ENCODE measurements at regions not wholly inside any gene's neighbourhood (a gene's known extent, or its start where the extent isn't known, plus 50 kb on each side); places are given as distances from the start of the nearest gene placed in this dataset.

GRCh38 chr2:64760128-64760527, 106.4 kb upstream of the SERTAD2 start:
- Histone ChIP-seq H3K9me2 (ENCODE audit: insufficient read depth) (no peaks in the 10 kb centered on the region), H3K9ac (no peak overlapping the region), H3K27me3 (replicated peaks; ENCODE audit: insufficient read depth) (no peaks in the 10 kb centered on the region), H3K4me2 (ENCODE audit: unreplicated experiment) (no peak overlapping the region), H2AFZ (no peak overlapping the region), H3K27ac (no peak overlapping the region), H3F3A (ENCODE audit: insufficient read depth) (no peaks in the 10 kb centered on the region), H3K9me3 (ENCODE audit: low read depth) (no peaks in the 10 kb centered on the region), H3K79me2 (ENCODE audit: insufficient read depth) (no peaks in the 10 kb centered on the region), H3K4me1 (ENCODE audit: insufficient read depth) (no peaks in the 10 kb centered on the region), H3K36me3 (ENCODE audit: low read depth) (no peaks in the 10 kb centered on the region), H3K4me3 (no peak overlapping the region), H4K20me1 (ENCODE audit: insufficient read depth) (no peaks in the 10 kb centered on the region)
- in situ Hi-C loops (cut with MboI): no loop called here
- TF ChIP-seq EZH2phosphoT487 (IDR thresholded peaks at IDR 0.05; ENCODE audit: insufficient read depth, low read depth) (no peak), EZH2 (IDR thresholded peaks at IDR 0.05; ENCODE audit: insufficient read depth, poor library complexity, severe bottlenecking) (no peak)
- WGBS, 2 experiments (ENCODE audit: low coverage in 1 of 2, low lambda C conversion rate in 2 of 2, missing lambda C conversion rate in 2 of 2): 95 to 97% methylated on average over 5 of the region's 5 CpGs
- DNase-seq: no peak

- WGBS, 2 experiments (ENCODE audit: low coverage in 1 of 2, low lambda C conversion rate in 2 of 2, missing lambda C conversion rate in 2 of 2): 78 to 84% methylated on average over 4 of the region's 4 CpGs
- Histone ChIP-seq H3K9ac (no peak overlapping the region), H3K9me3 (ENCODE audit: low read depth) (no peaks in the 10 kb centered on the region)
These were observed 108.7 kb upstream of the SERTAD2 start for GRCh38 chr2:64762301-64762997.

GRCh38 chr2:64763126-64763525, 109.4 kb upstream of the SERTAD2 start:
- no peaks in the 10 kb centered on the region for H3K9me2 ChIP-seq (ENCODE audit: insufficient read depth)
- H2AFZ ChIP-seq: 0 out of 2 replicates have a peak overlapping the region, but pooled peaks have one; percentile 22
- no peak overlapping the region for H3K4me3 ChIP-seq
- peaks cover 12% of the 10 kb centered on the region for H3F3A ChIP-seq (ENCODE audit: insufficient read depth)
- H3K4me2 ChIP-seq (ENCODE audit: unreplicated experiment): no peak overlapping the region
- H3K27ac ChIP-seq: no peak overlapping the region
- no peak overlapping the region for H3K9ac ChIP-seq
- DNase-seq: no peak
- H4K20me1 ChIP-seq (ENCODE audit: insufficient read depth): no peaks in the 10 kb centered on the region
- no peaks in the 10 kb centered on the region for H3K9me3 ChIP-seq (ENCODE audit: low read depth)
- in situ Hi-C loops (cut with MboI): no loop called here
- 94 to 100% methylated on average over 1 of the region's 1 CpG for WGBS, 2 experiments (ENCODE audit: low coverage in 1 of 2, low lambda C conversion rate in 2 of 2, missing lambda C conversion rate in 2 of 2)
- TF ChIP-seq EZH2 (IDR thresholded peaks at IDR 0.05; ENCODE audit: insufficient read depth, poor library complexity, severe bottlenecking) (no peak), EZH2phosphoT487 (IDR thresholded peaks at IDR 0.05; ENCODE audit: insufficient read depth, low read depth) (no peak)
- no peaks in the 10 kb centered on the region for H3K27me3 ChIP-seq (replicated peaks; ENCODE audit: insufficient read depth)
- H3K79me2 ChIP-seq (ENCODE audit: insufficient read depth): no peaks in the 10 kb centered on the region
- H3K36me3 ChIP-seq (ENCODE audit: low read depth): no peaks in the 10 kb centered on the region
- H3K4me1 ChIP-seq (ENCODE audit: insufficient read depth): peaks cover 13% of the 10 kb centered on the region

More at GRCh38 chr2:64762301-64762997, 108.7 kb upstream of the SERTAD2 start:
- H3K9me2 ChIP-seq (ENCODE audit: insufficient read depth): no peaks in the 10 kb centered on the region
- H3K4me1 ChIP-seq (ENCODE audit: insufficient read depth): peaks cover 13% of the 10 kb centered on the region
- no peak for TF ChIP-seq EZH2 (IDR thresholded peaks at IDR 0.05; ENCODE audit: insufficient read depth, poor library complexity, severe bottlenecking)
- TF ChIP-seq EZH2phosphoT487 (IDR thresholded peaks at IDR 0.05; ENCODE audit: insufficient read depth, low read depth): no peak
- H4K20me1 ChIP-seq (ENCODE audit: insufficient read depth): no peaks in the 10 kb centered on the region
- no peak for DNase-seq
- no peaks in the 10 kb centered on the region for H3K36me3 ChIP-seq (ENCODE audit: low read depth)
- peaks cover 11% of the 10 kb centered on the region for H3F3A ChIP-seq (ENCODE audit: insufficient read depth)
- in situ Hi-C loops (cut with MboI): no loop called here
- no peak overlapping the region for H3K4me2 ChIP-seq (ENCODE audit: unreplicated experiment)
- H3K79me2 ChIP-seq (ENCODE audit: insufficient read depth): no peaks in the 10 kb centered on the region
- no peaks in the 10 kb centered on the region for H3K27me3 ChIP-seq (replicated peaks; ENCODE audit: insufficient read depth)
- no peak overlapping the region for H3K27ac ChIP-seq
- H2AFZ ChIP-seq: 0 out of 2 replicates have a peak overlapping the region, but pooled peaks have one; percentile 22
- H3K4me3 ChIP-seq: no peak overlapping the region

- 99% methylated on average over 4 of the region's 4 CpGs for WGBS, 2 experiments (ENCODE audit: low coverage in 1 of 2, low lambda C conversion rate in 2 of 2, missing lambda C conversion rate in 2 of 2)
- no peaks in the 10 kb centered on the region for H3K27me3 ChIP-seq (replicated peaks; ENCODE audit: insufficient read depth)
These were observed 111.6 kb upstream of the SERTAD2 start for GRCh38 chr2:64765160-64765805.

More at GRCh38 chr2:64765160-64765805, 111.6 kb upstream of the SERTAD2 start:
- Histone ChIP-seq H3K4me2 (ENCODE audit: unreplicated experiment) (no peak overlapping the region), H2AFZ (0 out of 2 replicates have a peak overlapping the region, but pooled peaks have one; percentile 23), H3K9me3 (ENCODE audit: low read depth) (no peaks in the 10 kb centered on the region), H3K4me3 (no peak overlapping the region), H3K79me2 (ENCODE audit: insufficient read depth) (no peaks in the 10 kb centered on the region), H3K9ac (no peak overlapping the region), H3K27ac (no peak overlapping the region), H3F3A (ENCODE audit: insufficient read depth) (peaks cover 22% of the 10 kb centered on the region), H3K9me2 (ENCODE audit: insufficient read depth) (no peaks in the 10 kb centered on the region), H3K4me1 (ENCODE audit: insufficient read depth) (peaks cover 32% of the 10 kb centered on the region), H4K20me1 (ENCODE audit: insufficient read depth) (no peaks in the 10 kb centered on the region), H3K36me3 (ENCODE audit: low read depth) (no peaks in the 10 kb centered on the region)
- DNase-seq: no peak
- TF ChIP-seq EZH2 (IDR thresholded peaks at IDR 0.05; ENCODE audit: insufficient read depth, poor library complexity, severe bottlenecking) (no peak), EZH2phosphoT487 (IDR thresholded peaks at IDR 0.05; ENCODE audit: insufficient read depth, low read depth) (no peak)
- in situ Hi-C loops (cut with MboI): no loop called here
